GM12878 (cell line): ENCODE measurements at regions not wholly inside any gene's neighbourhood (a gene's known extent, or its start where the extent isn't known, plus 50 kb on each side); places are given as distances from the start of the nearest gene placed in this dataset.

Experiments used
- ATAC-seq: fragments of 200-7000 bp; cut with Tn5 transposase; 3 replicates; pipeline ENCODE4 v1.9.1; 2020; ENCODE audit warnings: mild to moderate bottlenecking, moderate library complexity
- BruUV-seq: library from RNA; stranded (reverse); fragments of 400-500 nt; replicated peaks from 2 replicates; lab custom pipeline; 2021; lab: Mats Ljungman, UMichigan
- CTCF ChIA-PET: fragments of 300-600 bp; sonication (Branson Sonifier 250); formaldehyde crosslinking; extraction: SDS; loops from one replicate; lab custom pipeline; 2021; ENCODE audit warnings: inconsistent platforms; lab: Yijun Ruan, JAX
- POLR2A ChIA-PET: fragments of 350-600 bp; formaldehyde crosslinking; extraction: SDS; loops from one replicate; lab custom pipeline; 2021; ENCODE audit warnings: inconsistent platforms; lab: Charles Lee
- RAD21 ChIA-PET: fragments of 300-600 bp; sonication (Branson Sonifier 250); formaldehyde crosslinking; loops from one replicate; lab custom pipeline; 2023; ENCODE audit warnings: antibody characterized with exemption; ENCODE audit not compliant: unreplicated experiment; lab: Charles Lee
- SMC1A ChIA-PET: fragments of 300-600 bp; sonication (Branson Sonifier 250); formaldehyde crosslinking; loops from one replicate; lab custom pipeline; 2023; ENCODE audit not compliant: unreplicated experiment, uncharacterized antibody; lab: Charles Lee
- DNase-seq: peaks from one replicate; pipeline ENCODE4 v3.0.0-alpha.2; 2011; ENCODE audit warnings: low read depth, low spot score
- FAIRE-seq: peaks from 3 replicates; lab custom pipeline; 2011; peaks lifted over from hg19 to GRCh38; lab: Jason Lieb, UNC
- H2AFZ ChIP-seq: 2 replicates; pipeline ENCODE4 v1.6.0; 2011; ENCODE audit warnings: low read depth, low read length, control low read depth; ENCODE audit not compliant: control insufficient read depth
- H3K27ac ChIP-seq: 2 replicates; pipeline ENCODE4 v1.5.1; 2011; ENCODE audit warnings: control low read depth; ENCODE audit not compliant: control insufficient read depth, insufficient read depth
- H3K27me3 ChIP-seq, 2 experiments: replicated peaks in 1 of 2; 2 replicates each; pipeline versions ENCODE4 v1.6.0 to v1.6.1; 2011; ENCODE audit warnings: low read length in 1 of 2; ENCODE audit not compliant: control insufficient read depth in 2 of 2, insufficient read depth in 2 of 2
- H3K36me3 ChIP-seq, 2 experiments: 2 replicates each; pipeline ENCODE4 v1.5.1; 2011; ENCODE audit warnings: low read length in 1 of 2; ENCODE audit not compliant: control insufficient read depth in 2 of 2, insufficient read depth in 2 of 2
- H3K4me1 ChIP-seq: 2 replicates; pipeline ENCODE4 v1.6.1; 2011; ENCODE audit warnings: mild to moderate bottlenecking, low read length, moderate library complexity, mixed read lengths; ENCODE audit not compliant: control insufficient read depth, insufficient read depth
- H3K4me2 ChIP-seq: 2 replicates; pipeline ENCODE4 v1.6.0; 2011; ENCODE audit warnings: control low read depth; ENCODE audit not compliant: control insufficient read depth, insufficient read depth
- H3K4me3 ChIP-seq: fragments of 200-600 bp; sonication (generic); 2 replicates; pipeline ENCODE4 v1.5.1; 2016
- H3K79me2 ChIP-seq: 2 replicates; pipeline ENCODE4 v1.6.0; 2011; ENCODE audit warnings: low read length; ENCODE audit not compliant: control insufficient read depth, insufficient read depth
- H3K9ac ChIP-seq: 2 replicates; pipeline ENCODE4 v1.8.0; 2011; ENCODE audit warnings: low read length, control low read depth, mixed read lengths; ENCODE audit not compliant: control insufficient read depth, insufficient read depth
- H3K9me3 ChIP-seq: replicated peaks from 3 replicates; pipeline ENCODE4 v1.5.1; 2011; ENCODE audit warnings: mild to moderate bottlenecking, low read length; ENCODE audit not compliant: control insufficient read depth, insufficient read depth
- H4K20me1 ChIP-seq: 2 replicates; pipeline ENCODE4 v1.6.0; 2011; ENCODE audit not compliant: control insufficient read depth, insufficient read depth
- BACH1 ChIP-seq: fragments of 450-650 bp; IDR thresholded peaks from 2 replicates; pipeline ENCODE4 v1.6.1; 2017; ENCODE audit warnings: mild to moderate bottlenecking, borderline replicate concordance
- BHLHE40 ChIP-seq, 2 experiments: fragments of 450-650 bp in 1 of 2; IDR thresholded peaks; 2 replicates each; pipeline ENCODE4 v1.6.1; 2011 to 2017; ENCODE audit warnings: low read depth in 2 of 2, borderline replicate concordance in 1 of 2, improper control_type of control experiment in 1 of 2, low read length in 1 of 2, mild to moderate bottlenecking in 1 of 2
- BMI1 ChIP-seq: fragments of 450-650 bp; IDR thresholded peaks from 2 replicates; pipeline ENCODE4 v1.6.1; 2016; ENCODE audit warnings: mild to moderate bottlenecking, moderate library complexity, borderline replicate concordance
- CEBPB ChIP-seq, 2 experiments: fragments of 150-350 bp in 1 of 2; IDR thresholded peaks; 2 replicates each; pipeline ENCODE4 v1.6.1; 2012 to 2014; ENCODE audit warnings: low read depth in 2 of 2, low read length in 2 of 2, borderline replicate concordance in 1 of 2, inconsistent platforms in 1 of 2
- DPF2 ChIP-seq: fragments of 450-650 bp; IDR thresholded peaks from 2 replicates; pipeline ENCODE4 v1.6.1; 2017; ENCODE audit warnings: mild to moderate bottlenecking
- GABPA ChIP-seq: IDR thresholded peaks from 2 replicates; pipeline ENCODE4 v1.6.1; 2014; ENCODE audit warnings: antibody characterized with exemption, low read depth, mild to moderate bottlenecking, inconsistent platforms
- NFIC ChIP-seq: IDR thresholded peaks from 2 replicates; pipeline ENCODE4 v1.6.1; 2012; ENCODE audit warnings: low read depth, mild to moderate bottlenecking, inconsistent platforms, low read length, moderate library complexity
- PAX8 ChIP-seq: fragments of 450-650 bp; IDR thresholded peaks from 2 replicates; pipeline ENCODE4 v1.6.1; 2017; ENCODE audit warnings: mild to moderate bottlenecking, moderate library complexity
- POLR2A ChIP-seq: IDR thresholded peaks from 2 replicates; pipeline ENCODE4 v1.6.1; 2011; ENCODE audit warnings: low read depth, mild to moderate bottlenecking, low read length
- POLR2AphosphoS2 ChIP-seq: IDR thresholded peaks from 2 replicates; pipeline ENCODE4 v1.6.1; 2011; ENCODE audit warnings: low read depth, mild to moderate bottlenecking, low read length, improper control_type of control experiment, moderate library complexity
- POU2F2 ChIP-seq: IDR thresholded peaks from 3 replicates; pipeline ENCODE4 v1.6.1; 2011; ENCODE audit warnings: low read depth, mild to moderate bottlenecking, low read length, borderline replicate concordance
- RAD21 ChIP-seq: IDR thresholded peaks from 2 replicates; pipeline ENCODE4 v1.6.1; 2011; ENCODE audit warnings: mild to moderate bottlenecking, low read depth, low read length, moderate library complexity; ENCODE audit not compliant: insufficient read depth
- RFX5 ChIP-seq: IDR thresholded peaks from 2 replicates; pipeline ENCODE4 v1.6.1; 2011; ENCODE audit warnings: low read depth, low read length, improper control_type of control experiment
- SMC3 ChIP-seq: IDR thresholded peaks from 2 replicates; pipeline ENCODE4 v1.6.1; 2011; ENCODE audit warnings: low read length, improper control_type of control experiment, borderline replicate concordance
- SPI1 ChIP-seq: IDR thresholded peaks from 2 replicates; pipeline ENCODE4 v1.6.1; 2011; ENCODE audit warnings: low read depth, mild to moderate bottlenecking, low read length, moderate library complexity, borderline replicate concordance; ENCODE audit not compliant: insufficient read depth
- ZSCAN29 ChIP-seq: fragments of 450-650 bp; IDR thresholded peaks from 2 replicates; pipeline ENCODE4 v1.6.1; 2017; ENCODE audit warnings: mild to moderate bottlenecking, moderate library complexity
- WGBS: methylation state at CpG from one replicate; pipeline ENCODE4 v1.1.6; 2016; ENCODE audit warnings: low lambda C conversion rate; ENCODE audit not compliant: insufficient replicate concordance, insufficient coverage; ENCODE audit errors: missing lambda C conversion rate; 5-methylcytosine and 5-hydroxymethylcytosine counted together
- in situ Hi-C: fragments of 300-500 bp; cut with MboI; formaldehyde crosslinking; loops from 9 replicates; pipeline ENCODE4 v1.14.3; 2018; ENCODE audit warnings: mixed read lengths
- intact Hi-C: fragments of 100-400 bp; cut with micrococcal nuclease; formaldehyde crosslinking; loops from one replicate; pipeline ENCODE4 v1.14.2; 2022; ENCODE audit not compliant: unreplicated experiment
- TF ChIP-seq, protein P1 (sequence below): fragments of 150-350 bp; IDR thresholded peaks from 2 replicates; pipeline ENCODE4 v1.6.1; 2014; ENCODE audit warnings: mild to moderate bottlenecking, low read depth, low read length
- TF ChIP-seq, protein P2 (sequence below): fragments of 450-650 bp; IDR thresholded peaks from 2 replicates; pipeline ENCODE4 v1.6.1; 2017; ENCODE audit warnings: mild to moderate bottlenecking, moderate library complexity

DNA sequence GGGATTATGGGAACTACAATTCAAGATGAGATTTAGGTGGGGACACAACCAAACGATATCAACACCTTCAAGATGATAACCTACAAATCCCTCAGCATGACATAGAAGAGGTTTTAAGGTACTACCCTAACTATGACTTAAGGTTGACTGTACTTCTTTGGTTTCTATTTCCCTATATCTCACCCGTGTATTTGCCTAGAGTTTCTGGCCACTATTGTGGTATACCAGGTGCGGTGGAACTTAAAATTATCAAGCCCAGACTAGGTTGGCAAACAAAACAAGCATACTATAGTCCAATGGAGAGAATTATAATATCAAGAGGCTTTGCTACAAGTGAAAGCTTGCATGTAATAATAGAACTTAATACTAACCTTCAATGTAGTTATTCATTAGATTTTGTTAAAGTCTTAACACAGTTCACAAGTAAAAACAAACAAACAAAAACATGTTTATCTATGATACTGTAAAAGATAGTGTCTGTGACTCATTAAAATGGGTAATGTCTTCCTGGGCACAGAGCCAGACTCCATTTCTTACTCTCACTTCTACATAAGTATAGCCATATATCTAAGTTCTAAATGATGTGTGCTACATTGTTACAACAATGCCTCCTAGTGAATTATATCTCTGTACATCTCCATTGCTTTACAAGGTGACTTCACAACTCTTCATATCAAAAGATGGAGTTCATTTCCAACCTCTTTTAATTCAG lies 479.1 kb downstream of the ZBBX start:
- FAIRE-seq (no peak), DNase-seq (no peak), ATAC-seq (no peak)
- no peak overlapping the region for H2AFZ ChIP-seq
- no peaks in the 10 kb centered on the region for H4K20me1 ChIP-seq
- SMC1A ChIA-PET: no interaction called here
- H3K79me2 ChIP-seq: no peaks in the 10 kb centered on the region
- H3K9me3 ChIP-seq: no peaks in the 10 kb centered on the region
- H3K27ac ChIP-seq: no peak overlapping the region
- no peak overlapping the region for H3K4me2 ChIP-seq
- RAD21 ChIA-PET: no interaction called here
- WGBS: 14% methylated on average over 3 of the region's 3 CpGs
- no TSS peak for BruUV-seq
- intact Hi-C loops (no loop called here), in situ Hi-C loops (no loop called here)
- H3K4me3 ChIP-seq: no peak overlapping the region
- H3K36me3 ChIP-seq: no peaks in the 10 kb centered on the region
- CTCF ChIA-PET: no interaction called here
- POLR2A ChIA-PET: no interaction called here
- TF ChIP-seq POLR2A (no peak), GABPA (no peak), POU2F2 (no peak), DPF2 (no peak), BACH1 (no peak), RAD21 (no peak), CEBPB (IDR thresholded peaks at IDR 0.05; ENCODE audit: borderline replicate concordance in 1 of 2, low read depth in 2 of 2, low read length in 2 of 2) (no peak), POLR2AphosphoS2 (no peak), RFX5 (no peak), SPI1 (no peak), SMC3 (no peak), PAX8 (no peak), BMI1 (no peak), BHLHE40 (IDR thresholded peaks at IDR 0.05; ENCODE audit: borderline replicate concordance in 1 of 2, low read depth in 2 of 2, low read length in 1 of 2) (no peak), ZSCAN29 (no peak), NFIC (no peak)
- TF ChIP-seq, protein P1, sequence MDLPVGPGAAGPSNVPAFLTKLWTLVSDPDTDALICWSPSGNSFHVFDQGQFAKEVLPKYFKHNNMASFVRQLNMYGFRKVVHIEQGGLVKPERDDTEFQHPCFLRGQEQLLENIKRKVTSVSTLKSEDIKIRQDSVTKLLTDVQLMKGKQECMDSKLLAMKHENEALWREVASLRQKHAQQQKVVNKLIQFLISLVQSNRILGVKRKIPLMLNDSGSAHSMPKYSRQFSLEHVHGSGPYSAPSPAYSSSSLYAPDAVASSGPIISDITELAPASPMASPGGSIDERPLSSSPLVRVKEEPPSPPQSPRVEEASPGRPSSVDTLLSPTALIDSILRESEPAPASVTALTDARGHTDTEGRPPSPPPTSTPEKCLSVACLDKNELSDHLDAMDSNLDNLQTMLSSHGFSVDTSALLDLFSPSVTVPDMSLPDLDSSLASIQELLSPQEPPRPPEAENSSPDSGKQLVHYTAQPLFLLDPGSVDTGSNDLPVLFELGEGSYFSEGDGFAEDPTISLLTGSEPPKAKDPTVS: no peak
- TF ChIP-seq, protein P2, sequence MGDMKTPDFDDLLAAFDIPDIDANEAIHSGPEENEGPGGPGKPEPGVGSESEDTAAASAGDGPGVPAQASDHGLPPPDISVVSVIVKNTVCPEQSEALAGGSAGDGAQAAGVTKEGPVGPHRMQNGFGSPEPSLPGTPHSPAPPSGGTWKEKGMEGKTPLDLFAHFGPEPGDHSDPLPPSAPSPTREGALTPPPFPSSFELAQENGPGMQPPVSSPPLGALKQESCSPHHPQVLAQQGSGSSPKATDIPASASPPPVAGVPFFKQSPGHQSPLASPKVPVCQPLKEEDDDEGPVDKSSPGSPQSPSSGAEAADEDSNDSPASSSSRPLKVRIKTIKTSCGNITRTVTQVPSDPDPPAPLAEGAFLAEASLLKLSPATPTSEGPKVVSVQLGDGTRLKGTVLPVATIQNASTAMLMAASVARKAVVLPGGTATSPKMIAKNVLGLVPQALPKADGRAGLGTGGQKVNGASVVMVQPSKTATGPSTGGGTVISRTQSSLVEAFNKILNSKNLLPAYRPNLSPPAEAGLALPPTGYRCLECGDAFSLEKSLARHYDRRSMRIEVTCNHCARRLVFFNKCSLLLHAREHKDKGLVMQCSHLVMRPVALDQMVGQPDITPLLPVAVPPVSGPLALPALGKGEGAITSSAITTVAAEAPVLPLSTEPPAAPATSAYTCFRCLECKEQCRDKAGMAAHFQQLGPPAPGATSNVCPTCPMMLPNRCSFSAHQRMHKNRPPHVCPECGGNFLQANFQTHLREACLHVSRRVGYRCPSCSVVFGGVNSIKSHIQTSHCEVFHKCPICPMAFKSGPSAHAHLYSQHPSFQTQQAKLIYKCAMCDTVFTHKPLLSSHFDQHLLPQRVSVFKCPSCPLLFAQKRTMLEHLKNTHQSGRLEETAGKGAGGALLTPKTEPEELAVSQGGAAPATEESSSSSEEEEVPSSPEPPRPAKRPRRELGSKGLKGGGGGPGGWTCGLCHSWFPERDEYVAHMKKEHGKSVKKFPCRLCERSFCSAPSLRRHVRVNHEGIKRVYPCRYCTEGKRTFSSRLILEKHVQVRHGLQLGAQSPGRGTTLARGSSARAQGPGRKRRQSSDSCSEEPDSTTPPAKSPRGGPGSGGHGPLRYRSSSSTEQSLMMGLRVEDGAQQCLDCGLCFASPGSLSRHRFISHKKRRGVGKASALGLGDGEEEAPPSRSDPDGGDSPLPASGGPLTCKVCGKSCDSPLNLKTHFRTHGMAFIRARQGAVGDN: no peak
- no peaks in the 10 kb centered on the region for H3K4me1 ChIP-seq
- H3K9ac ChIP-seq: no peak overlapping the region
- H3K27me3 ChIP-seq: no peaks in the 10 kb centered on the region
